GM12878 (cell line): ENCODE measurements at regions not wholly inside any gene's neighbourhood (a gene's known extent, or its start where the extent isn't known, plus 50 kb on each side); places are given as distances from the start of the nearest gene placed in this dataset.
A peak's percentile ranks its signal among the peaks of the same experiment; 100 is the strongest.

Source experiments
- ASH2L ChIP-seq: fragments of 300-600, 200-600 bp; sonication (generic); IDR thresholded peaks from 2 replicates; pipeline ENCODE4 v1.6.1; 2017; ENCODE audit warnings: low read depth, mild to moderate bottlenecking, borderline replicate concordance
- BMI1 ChIP-seq: fragments of 450-650 bp; IDR thresholded peaks from 2 replicates; pipeline ENCODE4 v1.6.1; 2016; ENCODE audit warnings: mild to moderate bottlenecking, moderate library complexity, borderline replicate concordance
- HDAC6 ChIP-seq: fragments of 200-600 bp; sonication (generic); IDR thresholded peaks from one replicate; pipeline ENCODE4 v1.8.0; 2017; ENCODE audit warnings: antibody characterized with exemption; ENCODE audit not compliant: unreplicated experiment
- IRF3 ChIP-seq: fragments of 450-650 bp; IDR thresholded peaks from 2 replicates; pipeline ENCODE4 v1.6.1; 2014; ENCODE audit warnings: mild to moderate bottlenecking
- MEF2A ChIP-seq: IDR thresholded peaks from 2 replicates; pipeline ENCODE4 v1.6.1; 2011; ENCODE audit warnings: low read depth, mild to moderate bottlenecking, low read length, moderate library complexity; ENCODE audit not compliant: insufficient read depth
- MXI1 ChIP-seq: fragments of 150-350 bp; IDR thresholded peaks from 2 replicates; pipeline ENCODE4 v1.6.1; 2011; ENCODE audit warnings: low read depth, mild to moderate bottlenecking, inconsistent platforms, low read length, improper control_type of control experiment
- POU2F2 ChIP-seq: IDR thresholded peaks from 3 replicates; pipeline ENCODE4 v1.6.1; 2011; ENCODE audit warnings: low read depth, mild to moderate bottlenecking, low read length, borderline replicate concordance
- PRDM15 ChIP-seq: fragments of 450-650 bp; formaldehyde crosslinking; IDR thresholded peaks from 2 replicates; pipeline ENCODE4 v1.4.0; 2020; ENCODE audit warnings: mild to moderate bottlenecking, moderate library complexity
- RELA ChIP-seq: fragments of 450-650 bp; IDR thresholded peaks from 2 replicates; pipeline ENCODE4 v1.8.0; 2014; ENCODE audit warnings: borderline replicate concordance; ENCODE audit not compliant: partially characterized antibody
- SIN3A ChIP-seq: IDR thresholded peaks from 2 replicates; pipeline ENCODE4 v1.6.1; 2012; ENCODE audit warnings: low read depth, low read length, improper control_type of control experiment
- SMC3 ChIP-seq: IDR thresholded peaks from 2 replicates; pipeline ENCODE4 v1.6.1; 2011; ENCODE audit warnings: low read length, improper control_type of control experiment, borderline replicate concordance
- SUPT20H ChIP-seq: IDR thresholded peaks from 2 replicates; pipeline ENCODE4 v1.6.1; 2011; ENCODE audit warnings: low read depth, mild to moderate bottlenecking, low read length, moderate library complexity, borderline replicate concordance; ENCODE audit not compliant: control insufficient read depth
- SUZ12 ChIP-seq: fragments of 200-600 bp; sonication (generic); IDR thresholded peaks from one replicate; pipeline ENCODE4 v1.6.1; 2018; ENCODE audit warnings: antibody characterized with exemption, mild to moderate bottlenecking; ENCODE audit not compliant: unreplicated experiment
- TCF3 ChIP-seq: IDR thresholded peaks from 2 replicates; pipeline ENCODE4 v1.6.1; 2012; ENCODE audit warnings: low read depth, mild to moderate bottlenecking, low read length, borderline replicate concordance; ENCODE audit not compliant: insufficient read depth
- ZBTB40 ChIP-seq: fragments of 450-650 bp; IDR thresholded peaks from 2 replicates; pipeline ENCODE4 v1.6.1; 2016; ENCODE audit warnings: mild to moderate bottlenecking, moderate library complexity, borderline replicate concordance
- TF ChIP-seq, protein P1 (sequence below): fragments of 450-650 bp; IDR thresholded peaks from 2 replicates; pipeline ENCODE4 v1.6.1; 2018; ENCODE audit warnings: borderline replicate concordance, mild to moderate bottlenecking; ENCODE audit not compliant: partially characterized antibody

GRCh38 chr3:161423911-161424522, 52.7 kb upstream of the SPTSSB start (continued):
- TF ChIP-seq ASH2L: no peak
- peak; percentile 85 for TF ChIP-seq SMC3
- TF ChIP-seq TCF3: no peak
- no peak for TF ChIP-seq SIN3A
- TF ChIP-seq SUZ12: no peak
- TF ChIP-seq MEF2A: no peak
- TF ChIP-seq HDAC6: no peak
- no peak for TF ChIP-seq POU2F2
- TF ChIP-seq IRF3: no peak
- TF ChIP-seq PRDM15 (CRISPR knock-in tag): no peak
- no peak for TF ChIP-seq SUPT20H
- no peak for TF ChIP-seq ZBTB40
- TF ChIP-seq, protein P1, sequence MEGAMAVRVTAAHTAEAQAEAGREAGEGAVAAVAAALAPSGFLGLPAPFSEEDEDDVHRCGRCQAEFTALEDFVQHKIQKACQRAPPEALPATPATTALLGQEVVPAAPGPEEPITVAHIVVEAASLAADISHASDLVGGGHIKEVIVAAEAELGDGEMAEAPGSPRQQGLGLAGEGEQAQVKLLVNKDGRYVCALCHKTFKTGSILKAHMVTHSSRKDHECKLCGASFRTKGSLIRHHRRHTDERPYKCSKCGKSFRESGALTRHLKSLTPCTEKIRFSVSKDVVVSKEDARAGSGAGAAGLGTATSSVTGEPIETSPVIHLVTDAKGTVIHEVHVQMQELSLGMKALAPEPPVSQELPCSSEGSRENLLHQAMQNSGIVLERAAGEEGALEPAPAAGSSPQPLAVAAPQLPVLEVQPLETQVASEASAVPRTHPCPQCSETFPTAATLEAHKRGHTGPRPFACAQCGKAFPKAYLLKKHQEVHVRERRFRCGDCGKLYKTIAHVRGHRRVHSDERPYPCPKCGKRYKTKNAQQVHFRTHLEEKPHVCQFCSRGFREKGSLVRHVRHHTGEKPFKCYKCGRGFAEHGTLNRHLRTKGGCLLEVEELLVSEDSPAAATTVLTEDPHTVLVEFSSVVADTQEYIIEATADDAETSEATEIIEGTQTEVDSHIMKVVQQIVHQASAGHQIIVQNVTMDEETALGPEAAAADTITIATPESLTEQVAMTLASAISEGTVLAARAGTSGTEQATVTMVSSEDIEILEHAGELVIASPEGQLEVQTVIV: no peak
- no peak for TF ChIP-seq BMI1
- TF ChIP-seq RELA: no peak
- no peak for TF ChIP-seq MXI1
